ENCODE measurements at regions not wholly inside any gene's neighbourhood (a gene's known extent, or its start where the extent isn't known, plus 50 kb on each side); places are given as distances from the start of the nearest gene placed in this dataset.

- Mint-ChIP-seq H3K36me3 (no peaks in the 10 kb centered on the region), H3K4me3 (no peak overlapping the region), H3K27ac (no peak overlapping the region), H3K27me3 (ENCODE audit: low read depth in 3 of 3) (no peaks in the 10 kb centered on the region), H3K9me3 (peaks cover 0 to 4% (median 0%) of the 10 kb centered on the region in 7 donors), H3K4me1 (no peaks in the 10 kb centered on the region)
- no peaks in the 10 kb centered on the region for H3K9me3 ChIP-seq (replicated peaks in 1 of 2; ENCODE audit: control insufficient read depth in 1 of 2, insufficient read depth in 1 of 2, low read length in 2 of 2)
- no peak for TF ChIP-seq CTCF (IDR thresholded peaks at IDR 0.05)
- no peaks in the 10 kb centered on the region for H3K27me3 ChIP-seq (ENCODE audit: control insufficient read depth in 2 of 2, insufficient read depth in 2 of 2, low read length in 2 of 2)
- WGBS (ENCODE audit: insufficient coverage), result no CpG with 5 or more reads among the region's 1 CpG
- no peak overlapping the region for H2AFZ ChIP-seq (ENCODE audit: insufficient read depth, low read depth, low read length, poor library complexity, severe bottlenecking)
- H3K36me3 ChIP-seq (replicated peaks in 1 of 2; ENCODE audit: control insufficient read depth in 1 of 2, insufficient read depth in 2 of 2, low read length in 2 of 2), result no peaks in the 10 kb centered on the region
- no peaks in the 10 kb centered on the region for H3K79me2 ChIP-seq (ENCODE audit: insufficient read depth, low read length)
- H3K4me1 ChIP-seq (ENCODE audit: control insufficient read depth in 1 of 2, insufficient read depth in 2 of 2, low read length in 2 of 2), result no peaks in the 10 kb centered on the region
- DNase-seq, result no peak
- no peak overlapping the region for H3K27ac ChIP-seq (ENCODE audit: low read depth in 1 of 2, low read length in 2 of 2)
- H3K4me3 ChIP-seq (replicated peaks in 1 of 3; ENCODE audit: low read depth in 2 of 3, low read length in 3 of 3), result no peak overlapping the region
- no peak overlapping the region for H3K9ac ChIP-seq (ENCODE audit: insufficient read depth, low read length, poor library complexity, severe bottlenecking)
- H3K4me2 ChIP-seq (replicated peaks; ENCODE audit: extremely low read depth, low read length, poor library complexity, severe bottlenecking), result no peak overlapping the region
- intact Hi-C loops (cut with micrococcal nuclease), result no loop called here
- H4K20me1 ChIP-seq (ENCODE audit: insufficient read depth, low read length), result no peaks in the 10 kb centered on the region
Measured at GRCh38 chr5:18992264-18992663, 995.7 kb downstream of the CDH18 start.

DNA sequence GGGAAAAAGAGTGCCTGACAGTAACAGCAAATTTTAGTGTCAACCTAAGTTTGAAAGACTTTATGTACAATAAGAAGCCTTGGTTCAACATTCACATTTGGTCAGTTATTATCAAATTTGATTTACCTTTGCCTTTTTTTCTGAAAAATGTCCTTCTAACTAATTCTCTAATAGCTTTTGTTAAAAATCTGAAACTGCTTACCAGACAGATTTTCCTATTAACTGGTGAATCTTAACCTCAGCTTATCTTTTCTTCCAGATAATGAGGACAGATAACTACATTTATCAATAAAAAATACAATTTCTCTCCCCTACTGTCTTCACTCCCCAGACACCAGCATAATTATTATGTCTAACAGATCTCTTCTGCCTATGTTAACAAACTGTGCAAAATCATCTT is 988.5 kb downstream of the CDH18 start:
- TF ChIP-seq CTCF (IDR thresholded peaks at IDR 0.05), result no peak
- Mint-ChIP-seq H3K27me3 (ENCODE audit: low read depth in 3 of 3) (no peaks in the 10 kb centered on the region), H3K4me1 (no peaks in the 10 kb centered on the region), H3K9me3 (peaks cover 0 to 3% (median 0%) of the 10 kb centered on the region in 7 donors), H3K4me3 (no peak overlapping the region), H3K36me3 (no peaks in the 10 kb centered on the region), H3K27ac (no peak overlapping the region)
- Histone ChIP-seq H3K4me1 (ENCODE audit: control insufficient read depth in 1 of 2, insufficient read depth in 2 of 2, low read length in 2 of 2) (no peaks in the 10 kb centered on the region), H3K9ac (ENCODE audit: insufficient read depth, low read length, poor library complexity, severe bottlenecking) (no peak overlapping the region), H3K9me3 (replicated peaks in 1 of 2; ENCODE audit: control insufficient read depth in 1 of 2, insufficient read depth in 1 of 2, low read length in 2 of 2) (peaks cover 0 to 5% of the 10 kb centered on the region in 2 donors), H3K4me2 (replicated peaks; ENCODE audit: extremely low read depth, low read length, poor library complexity, severe bottlenecking) (no peak overlapping the region), H4K20me1 (ENCODE audit: insufficient read depth, low read length) (no peaks in the 10 kb centered on the region), H3K36me3 (replicated peaks in 1 of 2; ENCODE audit: control insufficient read depth in 1 of 2, insufficient read depth in 2 of 2, low read length in 2 of 2) (no peaks in the 10 kb centered on the region), H3K27ac (ENCODE audit: low read depth in 1 of 2, low read length in 2 of 2) (no peak overlapping the region), H3K4me3 (replicated peaks in 1 of 3; ENCODE audit: low read depth in 2 of 3, low read length in 3 of 3) (no peak overlapping the region), H2AFZ (ENCODE audit: insufficient read depth, low read depth, low read length, poor library complexity, severe bottlenecking) (no peak overlapping the region), H3K27me3 (ENCODE audit: control insufficient read depth in 2 of 2, insufficient read depth in 2 of 2, low read length in 2 of 2) (no peaks in the 10 kb centered on the region), H3K79me2 (ENCODE audit: insufficient read depth, low read length) (no peaks in the 10 kb centered on the region)
- no peak for DNase-seq
- intact Hi-C loops (cut with micrococcal nuclease), result no loop called here

All from CD14-positive monocyte (primary cell).